ENCODE measurements at regions not wholly inside any gene's neighbourhood (a gene's known extent, or its start where the extent isn't known, plus 50 kb on each side); places are given as distances from the start of the nearest gene placed in this dataset.

DNA sequence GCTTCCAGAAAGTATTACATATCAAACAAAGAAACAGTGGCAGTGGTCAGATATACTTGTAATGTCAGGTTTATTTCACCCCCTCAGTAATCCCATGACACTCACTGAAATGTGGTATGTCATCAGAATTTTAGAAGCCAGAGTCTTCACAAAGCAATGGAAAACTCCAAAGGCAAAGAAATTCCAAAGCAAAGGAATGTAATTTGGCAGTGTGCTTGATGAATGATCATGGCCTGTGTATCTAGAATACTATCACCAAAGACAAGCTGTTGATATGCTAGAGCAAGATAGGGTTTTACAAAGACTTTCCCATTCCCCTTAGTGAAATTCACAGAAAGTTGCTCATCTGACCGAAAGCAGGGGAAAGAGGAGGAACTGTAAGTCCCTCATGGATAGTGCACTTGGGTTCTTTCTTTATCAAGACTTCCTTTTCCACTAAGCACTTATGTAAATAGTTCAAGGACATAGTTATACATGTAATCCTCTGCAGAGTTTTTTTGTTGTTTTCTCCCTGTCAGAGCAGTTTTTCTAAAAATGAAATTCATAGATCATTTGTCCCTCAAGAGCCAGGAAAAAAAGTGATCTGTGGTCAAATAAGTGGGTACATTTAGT, 243.4 kb downstream of the NHLRC3 start:
- no peak overlapping the region for H3K4me3 ChIP-seq (ENCODE audit: control insufficient read depth, low read depth, low read length)
- DNase-seq (ENCODE audit: low read depth): no peak
- TF ChIP-seq, protein P1, sequence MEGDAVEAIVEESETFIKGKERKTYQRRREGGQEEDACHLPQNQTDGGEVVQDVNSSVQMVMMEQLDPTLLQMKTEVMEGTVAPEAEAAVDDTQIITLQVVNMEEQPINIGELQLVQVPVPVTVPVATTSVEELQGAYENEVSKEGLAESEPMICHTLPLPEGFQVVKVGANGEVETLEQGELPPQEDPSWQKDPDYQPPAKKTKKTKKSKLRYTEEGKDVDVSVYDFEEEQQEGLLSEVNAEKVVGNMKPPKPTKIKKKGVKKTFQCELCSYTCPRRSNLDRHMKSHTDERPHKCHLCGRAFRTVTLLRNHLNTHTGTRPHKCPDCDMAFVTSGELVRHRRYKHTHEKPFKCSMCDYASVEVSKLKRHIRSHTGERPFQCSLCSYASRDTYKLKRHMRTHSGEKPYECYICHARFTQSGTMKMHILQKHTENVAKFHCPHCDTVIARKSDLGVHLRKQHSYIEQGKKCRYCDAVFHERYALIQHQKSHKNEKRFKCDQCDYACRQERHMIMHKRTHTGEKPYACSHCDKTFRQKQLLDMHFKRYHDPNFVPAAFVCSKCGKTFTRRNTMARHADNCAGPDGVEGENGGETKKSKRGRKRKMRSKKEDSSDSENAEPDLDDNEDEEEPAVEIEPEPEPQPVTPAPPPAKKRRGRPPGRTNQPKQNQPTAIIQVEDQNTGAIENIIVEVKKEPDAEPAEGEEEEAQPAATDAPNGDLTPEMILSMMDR (conservative IDR thresholded peaks at IDR 0.05; ENCODE audit: control insufficient read depth, insufficient read depth, low read depth, low read length): no peak

DNA sequence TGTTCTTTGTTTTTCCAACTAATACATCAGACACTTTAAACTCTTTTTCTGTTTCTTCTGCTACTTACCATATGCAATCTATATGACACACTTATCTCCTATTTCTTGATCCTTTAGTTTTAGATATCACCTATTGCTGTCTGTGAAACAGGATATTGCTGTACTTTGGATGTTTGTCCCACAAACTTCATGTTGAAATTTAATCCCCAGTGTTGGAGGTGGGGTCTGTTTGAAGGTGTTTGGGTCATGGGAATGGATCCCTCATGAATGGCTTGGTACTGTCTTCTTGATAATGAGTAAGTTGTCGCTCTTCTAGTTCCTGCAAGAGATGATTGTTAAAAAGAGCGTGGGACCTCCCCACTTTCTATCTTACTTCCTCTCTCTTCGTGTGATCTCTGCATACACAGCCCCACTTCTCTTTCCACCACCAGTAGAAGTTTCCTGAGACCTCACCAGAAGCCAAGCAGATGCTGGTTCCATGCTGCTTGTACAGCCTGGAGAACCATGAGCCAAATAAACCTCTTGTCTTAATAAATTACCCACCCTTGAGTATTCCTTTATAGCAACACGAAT, 244.2 kb downstream of the NHLRC3 start:
- DNase-seq (ENCODE audit: low read depth): no peak
- TF ChIP-seq, protein P1 (conservative IDR thresholded peaks at IDR 0.05; ENCODE audit: control insufficient read depth, insufficient read depth, low read depth, low read length): no peak
- H3K4me3 ChIP-seq (ENCODE audit: control insufficient read depth, low read depth, low read length): no peak overlapping the region

DNA sequence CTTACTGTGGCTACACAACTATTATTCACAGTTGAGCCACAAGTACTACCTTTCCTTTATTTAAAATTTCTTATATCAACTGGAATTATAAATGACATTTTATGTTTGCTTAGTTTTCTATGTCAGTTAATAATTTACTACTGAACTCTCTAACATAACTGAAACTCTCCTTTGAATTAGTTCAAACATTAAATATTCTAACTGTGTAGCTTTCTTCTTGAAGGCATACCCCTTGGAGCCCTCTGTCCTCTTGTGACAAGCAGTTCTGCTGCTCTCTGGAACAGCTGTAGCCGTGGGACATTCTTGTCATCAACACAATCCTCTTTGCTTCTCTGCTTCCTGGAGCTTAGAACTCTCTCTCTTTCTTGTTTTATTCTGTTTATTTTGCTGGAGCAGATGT, 244.8 kb downstream of the NHLRC3 start:
- TF ChIP-seq, protein P1 (conservative IDR thresholded peaks at IDR 0.05; ENCODE audit: control insufficient read depth, insufficient read depth, low read depth, low read length): no peak
- DNase-seq (ENCODE audit: low read depth): no peak
- no peak overlapping the region for H3K4me3 ChIP-seq (ENCODE audit: control insufficient read depth, low read depth, low read length)

DNA sequence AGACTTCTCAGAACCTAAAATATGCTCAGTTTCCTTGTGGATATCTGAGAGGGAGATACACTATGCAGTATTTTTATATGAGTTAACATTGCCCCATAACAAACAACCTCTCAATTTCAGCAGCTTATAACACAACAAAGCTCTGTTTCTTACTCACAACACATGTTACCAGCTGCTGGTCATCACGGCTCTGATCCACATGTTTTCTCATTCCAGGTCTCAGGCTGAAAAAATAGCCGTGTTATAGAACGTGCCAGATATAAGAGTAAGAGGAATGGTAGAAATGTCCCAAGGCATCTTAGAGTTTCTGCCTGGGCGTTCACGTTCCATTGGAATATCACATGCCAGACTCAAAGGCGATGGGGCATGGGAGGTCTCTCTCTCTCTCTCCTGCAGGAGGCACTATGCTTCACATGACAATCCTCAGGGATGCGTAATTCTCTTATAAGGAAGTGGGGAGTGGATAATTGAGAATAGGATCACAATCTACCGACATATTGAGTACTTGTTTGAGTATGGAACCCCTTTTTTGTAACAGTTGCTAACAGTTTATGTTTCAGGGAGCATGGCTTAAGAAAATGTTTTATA, 246.6 kb downstream of the NHLRC3 start:
- TF ChIP-seq, protein P1 (conservative IDR thresholded peaks at IDR 0.05; ENCODE audit: control insufficient read depth, insufficient read depth, low read depth, low read length): peak; percentile 14
- DNase-seq (ENCODE audit: low read depth): no peak

More for the DNA sequence above, 246.6 kb downstream of the NHLRC3 start:
- H3K4me3 ChIP-seq (ENCODE audit: control insufficient read depth, low read depth, low read length): no peak overlapping the region
